GM21619 (cell line): ENCODE measurements at regions not wholly inside any gene's neighbourhood (a gene's known extent, or its start where the extent isn't known, plus 50 kb on each side); places are given as distances from the start of the nearest gene placed in this dataset.

Source experiments
- ATAC-seq: cut with Tn5 transposase; IDR thresholded peaks from one replicate; pipeline ENCODE4 v1.9.1; 2021; ENCODE audit not compliant: unreplicated experiment

DNA sequence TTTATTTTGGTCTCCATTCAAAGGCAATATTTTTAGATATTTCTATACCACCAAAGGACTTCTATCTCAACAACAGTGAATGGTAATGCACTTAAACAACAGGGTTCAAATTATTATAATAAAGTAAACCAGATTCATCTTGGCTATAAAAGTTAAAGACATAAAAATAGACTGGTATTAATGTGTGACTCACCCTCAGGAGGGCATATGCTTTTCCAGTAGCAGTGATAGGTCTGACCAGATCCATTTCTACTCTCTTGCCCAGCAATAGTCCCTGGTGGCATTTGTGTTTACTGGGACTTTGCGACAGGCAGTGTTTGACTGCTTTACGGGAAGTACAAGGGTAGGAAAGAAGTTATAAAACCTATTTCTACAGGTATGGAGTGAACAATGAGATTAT is 353.2 kb upstream of the ATP2B1 start:
- no peak for ATAC-seq

DNA sequence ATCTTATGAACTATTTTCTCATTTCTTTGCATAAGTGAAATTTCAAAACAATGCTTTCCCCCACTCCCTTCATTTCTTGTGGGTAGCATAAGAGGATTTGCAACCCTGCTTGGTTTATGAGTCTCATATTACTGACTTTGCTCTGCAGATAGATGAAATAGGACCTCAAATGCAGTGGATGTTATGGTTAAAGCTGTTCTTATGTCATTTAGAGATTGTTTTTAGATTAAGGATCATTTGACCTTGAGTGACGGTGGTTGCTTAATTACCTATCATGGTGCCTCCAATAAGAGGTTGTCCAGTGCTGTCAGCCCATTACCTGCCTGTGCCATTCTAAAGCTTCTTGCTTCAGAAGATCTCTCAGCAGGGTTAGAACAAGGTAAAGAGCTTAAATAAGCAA is 351.4 kb upstream of the ATP2B1 start:
- ATAC-seq: no peak

DNA sequence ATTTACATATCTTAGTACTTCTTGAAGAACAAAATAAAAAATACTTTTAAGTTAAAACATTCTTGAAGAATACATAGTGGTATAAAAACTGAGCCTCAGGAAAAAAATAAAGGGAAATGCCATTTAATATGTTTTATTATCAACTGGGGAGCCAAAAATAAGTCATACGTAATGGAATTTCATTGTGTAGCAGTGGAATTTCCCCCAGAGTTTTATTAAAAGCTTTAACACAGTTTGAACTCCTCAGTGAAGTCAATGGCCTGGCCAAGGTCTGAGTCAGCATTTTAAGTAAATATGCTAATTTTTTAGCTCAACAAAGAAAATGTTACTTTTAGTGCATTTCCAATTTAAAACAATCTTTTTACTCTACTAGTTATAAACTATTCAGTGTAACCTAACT is 350.1 kb upstream of the ATP2B1 start:
- ATAC-seq: no peak

DNA sequence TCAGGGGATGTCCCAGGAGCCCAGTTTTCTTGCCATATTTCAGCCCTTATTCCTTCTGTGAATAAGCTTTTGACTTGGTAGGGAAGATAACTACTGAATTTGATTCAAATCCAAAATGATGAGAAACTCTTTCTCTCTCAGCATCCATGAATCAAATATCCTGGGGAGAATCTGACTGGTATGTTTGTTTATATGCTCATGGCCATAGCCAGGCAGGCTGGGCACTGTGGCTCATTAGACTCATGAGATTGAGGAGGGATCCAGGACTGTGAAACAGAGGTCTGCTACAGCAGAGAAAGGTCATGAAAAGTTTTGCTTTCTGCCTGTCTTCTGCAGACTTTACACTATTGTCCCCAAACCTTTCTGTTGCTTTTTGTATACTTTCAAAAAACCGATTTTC is 346.4 kb upstream of the ATP2B1 start:
- no peak for ATAC-seq

DNA sequence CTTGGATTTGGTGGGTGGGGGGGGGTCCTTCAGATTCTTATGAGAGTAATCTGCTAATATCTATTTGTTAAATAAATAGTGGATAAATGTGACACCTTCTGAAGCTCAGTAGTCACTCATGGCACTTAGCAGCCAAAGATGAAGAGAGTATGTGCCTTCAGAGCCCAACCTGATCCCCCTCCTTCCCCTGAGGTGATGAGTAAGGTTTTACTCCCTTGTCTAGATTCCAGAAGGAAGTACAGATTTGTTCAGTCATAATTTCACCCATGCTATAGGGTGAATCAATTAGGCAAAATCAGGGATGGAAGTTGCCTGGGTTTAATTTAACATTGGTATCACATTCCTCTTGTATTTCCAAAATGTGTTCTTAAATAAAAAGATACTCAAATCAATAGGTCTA is 340.3 kb upstream of the ATP2B1 start:
- no peak for ATAC-seq

DNA sequence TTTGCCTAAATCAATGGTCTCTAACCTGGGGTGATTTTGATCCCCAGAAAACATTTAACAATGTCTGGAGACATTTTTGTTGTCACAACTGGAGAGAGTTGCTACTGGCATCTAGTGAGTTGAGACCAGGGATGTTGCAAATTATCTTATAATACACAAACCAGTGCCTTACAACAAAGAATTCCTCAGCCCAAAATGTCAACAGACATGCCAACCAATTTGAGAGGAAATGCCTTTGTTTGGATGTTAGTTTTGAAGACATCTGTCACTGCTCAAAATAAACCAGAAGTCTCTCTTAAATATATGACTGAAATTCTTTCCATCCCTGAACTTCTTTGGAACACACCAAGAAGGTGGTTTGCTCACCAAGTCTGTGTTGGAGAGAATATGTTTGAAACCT is 336.9 kb upstream of the ATP2B1 start:
- no peak for ATAC-seq

DNA sequence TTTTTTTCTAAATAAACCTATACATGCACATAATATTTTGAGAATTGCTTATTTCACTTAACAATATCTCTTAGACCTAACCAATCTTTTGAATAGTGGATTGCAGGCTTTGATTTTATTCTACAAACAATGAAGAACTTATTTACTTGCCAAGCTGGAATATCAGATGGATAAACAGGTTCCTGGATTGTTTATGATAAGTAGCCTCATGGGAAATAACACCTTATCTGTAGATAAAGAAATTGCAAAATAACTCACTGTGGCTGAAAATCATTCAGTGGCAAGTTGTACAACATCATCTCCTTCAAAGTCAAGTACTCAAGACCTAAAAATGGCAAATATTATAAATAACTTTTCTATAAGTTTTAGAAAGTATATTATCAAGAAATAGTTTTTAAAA is 335.4 kb upstream of the ATP2B1 start:
- ATAC-seq: no peak

DNA sequence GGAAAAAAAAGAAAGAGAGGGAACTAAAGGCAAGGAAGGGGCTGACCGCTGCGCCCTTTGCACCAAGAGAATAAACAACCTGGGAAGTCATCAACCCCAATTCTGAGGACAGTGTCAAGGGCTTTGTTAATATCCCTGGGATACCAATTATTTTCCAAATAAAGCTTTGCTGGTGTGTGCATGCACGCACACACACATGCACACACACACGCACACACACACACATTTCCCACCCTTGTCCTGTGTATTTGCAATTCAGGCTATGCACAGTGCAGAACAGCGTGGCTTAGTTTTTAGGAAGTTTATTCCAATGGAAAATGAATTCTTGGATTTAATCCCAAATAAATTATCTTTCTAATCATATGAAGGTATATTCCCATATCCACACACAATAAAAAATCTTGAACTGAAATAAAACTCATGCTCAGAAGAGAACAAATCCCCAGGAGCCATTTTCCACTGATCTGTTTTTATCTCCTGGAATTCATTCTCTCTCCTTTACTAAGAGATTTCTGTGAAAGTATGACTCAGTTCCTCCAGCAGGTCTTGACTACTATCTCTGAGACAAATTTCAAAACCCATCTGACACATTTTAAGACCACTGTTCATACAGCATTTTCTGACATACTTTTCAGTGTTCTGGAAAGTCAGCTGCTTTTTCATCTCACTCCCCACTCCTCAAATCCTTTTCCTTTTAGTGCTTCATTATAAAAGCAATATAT is 334.4 kb upstream of the ATP2B1 start:
- ATAC-seq: no peak

DNA sequence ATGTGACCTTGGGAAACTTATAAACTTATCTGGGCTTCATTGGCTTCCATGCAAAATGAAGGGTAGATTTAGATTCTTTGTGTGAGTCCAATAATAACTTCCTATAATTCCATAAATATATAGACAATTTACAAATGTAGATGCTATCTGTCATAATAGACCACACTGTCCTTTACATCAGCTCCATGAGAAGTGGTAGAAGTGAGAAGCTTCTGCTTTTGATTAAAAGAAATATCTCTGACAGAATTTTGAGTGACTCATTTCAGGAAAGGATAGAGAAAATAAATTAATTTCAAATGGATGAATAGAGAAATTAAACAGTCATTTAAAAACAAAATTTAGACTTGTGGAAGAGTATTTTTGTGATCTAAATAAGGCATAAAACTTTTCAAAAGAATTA is 329.7 kb upstream of the ATP2B1 start:
- ATAC-seq: no peak

DNA sequence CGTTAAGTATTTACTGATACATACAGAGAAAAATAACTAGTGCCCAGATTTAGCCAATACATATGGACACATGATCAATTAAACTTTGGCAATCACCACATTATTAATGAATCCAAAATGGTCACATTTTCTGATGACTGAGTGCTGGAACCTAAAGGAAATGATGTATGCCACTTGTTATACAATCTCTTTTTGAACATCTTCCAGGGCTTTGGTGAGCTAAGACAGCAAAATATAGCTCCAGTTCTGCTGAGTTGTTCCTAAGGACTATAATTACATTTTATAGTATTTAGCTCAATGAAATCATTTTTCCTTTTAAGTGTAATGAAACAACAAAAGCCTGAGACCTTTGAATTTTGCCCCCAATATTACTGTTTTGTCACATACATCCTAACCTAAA is 329.1 kb upstream of the ATP2B1 start:
- no peak for ATAC-seq

DNA sequence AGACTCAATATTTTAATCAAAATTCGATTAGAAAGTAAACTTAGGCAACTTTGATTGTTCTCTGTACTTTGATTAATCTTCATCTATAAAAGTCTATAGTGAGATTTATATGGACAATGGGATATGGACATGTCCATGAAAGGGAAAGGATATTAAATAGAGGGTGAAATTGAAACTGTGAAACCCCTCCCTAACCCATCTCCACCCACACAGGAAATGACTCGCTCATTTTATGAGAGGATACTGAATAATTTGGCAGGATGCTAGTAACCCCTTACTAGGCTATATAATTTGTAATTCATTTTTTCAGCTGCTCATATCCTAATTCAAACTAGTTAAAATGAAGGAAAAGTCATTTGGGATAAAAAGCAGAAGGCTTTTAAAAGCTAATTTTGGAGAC is 328.0 kb upstream of the ATP2B1 start:
- ATAC-seq: no peak

DNA sequence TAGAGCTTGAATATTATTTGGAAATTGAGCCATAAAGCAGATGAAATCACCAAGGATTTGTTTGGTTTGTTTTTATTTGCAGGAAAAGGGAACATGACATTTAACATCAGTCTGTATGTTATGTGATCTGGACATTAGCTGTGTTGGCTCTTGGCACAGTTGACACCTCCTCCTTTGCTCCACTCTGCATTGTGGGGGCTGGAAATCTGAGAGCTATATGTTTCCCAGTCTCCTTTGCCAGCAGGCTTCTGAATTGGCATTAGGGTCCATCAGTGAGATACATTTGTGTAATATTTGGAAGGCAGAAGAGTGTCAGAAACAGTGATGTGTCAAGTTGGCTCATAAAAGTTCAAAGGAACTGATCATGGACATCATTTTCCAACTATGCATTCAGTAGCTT is 322.1 kb upstream of the ATP2B1 start:
- ATAC-seq: no peak

DNA sequence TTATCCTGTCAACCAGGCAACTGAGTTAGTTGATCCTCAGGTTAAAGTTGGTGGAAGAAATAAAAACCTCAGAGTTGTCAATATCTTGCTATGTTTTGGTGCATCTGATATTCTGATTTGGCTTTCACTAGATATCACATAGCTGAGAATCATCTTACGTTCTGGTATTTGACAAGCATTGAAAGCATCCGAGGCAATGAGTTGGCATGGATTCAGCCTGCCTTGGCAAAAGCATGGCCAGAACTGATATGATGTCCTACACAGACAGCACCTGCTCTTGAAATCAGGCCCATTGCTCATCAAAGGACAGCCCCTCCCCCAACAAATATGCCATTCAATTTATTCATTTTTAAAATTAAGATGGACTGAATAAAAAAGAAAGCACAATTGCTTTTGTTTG is 320.7 kb upstream of the ATP2B1 start:
- ATAC-seq: no peak

DNA sequence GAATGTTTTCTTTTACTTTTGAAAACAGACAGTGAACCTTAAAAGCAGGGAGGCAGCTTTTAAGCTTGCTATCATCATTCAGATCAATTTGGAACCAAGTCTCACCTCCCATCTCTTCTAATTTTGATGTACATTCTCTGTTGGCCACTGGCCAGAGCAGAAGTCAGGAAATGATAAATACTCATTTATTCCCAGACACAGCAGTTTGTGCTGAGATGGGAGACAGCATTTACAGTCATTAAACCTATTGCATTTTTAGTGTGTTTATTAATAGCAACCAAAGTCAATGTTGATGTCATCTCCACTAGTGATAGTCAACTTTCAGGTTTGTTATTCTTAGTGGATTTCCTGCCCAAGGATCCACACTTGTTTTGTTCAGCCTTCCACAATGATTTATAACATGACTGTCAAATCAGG is 320.0 kb upstream of the ATP2B1 start:
- no peak for ATAC-seq

DNA sequence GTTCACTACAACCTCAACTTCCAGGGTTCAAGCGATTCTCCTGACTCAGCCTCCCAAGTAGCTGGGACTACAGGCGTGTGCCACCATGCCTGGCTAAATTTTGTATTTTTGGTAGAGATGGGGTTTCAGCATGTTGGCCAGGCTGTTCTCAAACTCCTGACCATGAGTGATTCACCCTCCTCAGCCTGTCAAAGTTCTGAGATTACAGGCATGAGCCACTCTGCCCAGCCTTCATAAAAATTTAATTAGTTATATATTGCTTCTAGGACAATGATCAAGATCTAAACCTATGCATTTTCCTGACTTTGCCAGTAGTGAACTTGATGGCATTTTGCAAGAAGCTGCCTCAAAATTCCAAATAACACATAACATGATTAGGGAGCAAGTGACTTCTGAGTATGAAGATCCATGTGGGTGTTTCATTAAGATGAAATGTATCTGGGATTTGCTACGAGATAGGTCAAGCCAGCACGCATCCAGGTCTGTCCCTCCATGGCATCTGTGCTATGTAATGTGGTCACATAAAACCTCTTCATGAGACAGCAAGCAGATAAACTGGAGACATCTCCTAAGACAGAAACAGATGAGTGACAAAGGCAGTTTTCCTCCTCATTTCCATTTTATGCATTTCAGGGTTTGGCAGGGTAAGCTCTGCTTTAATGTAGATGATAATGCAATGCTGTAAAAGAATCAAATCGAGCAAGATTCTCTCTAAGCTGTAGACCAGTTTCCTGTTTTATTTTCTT is 319.4 kb upstream of the ATP2B1 start:
- ATAC-seq: no peak

DNA sequence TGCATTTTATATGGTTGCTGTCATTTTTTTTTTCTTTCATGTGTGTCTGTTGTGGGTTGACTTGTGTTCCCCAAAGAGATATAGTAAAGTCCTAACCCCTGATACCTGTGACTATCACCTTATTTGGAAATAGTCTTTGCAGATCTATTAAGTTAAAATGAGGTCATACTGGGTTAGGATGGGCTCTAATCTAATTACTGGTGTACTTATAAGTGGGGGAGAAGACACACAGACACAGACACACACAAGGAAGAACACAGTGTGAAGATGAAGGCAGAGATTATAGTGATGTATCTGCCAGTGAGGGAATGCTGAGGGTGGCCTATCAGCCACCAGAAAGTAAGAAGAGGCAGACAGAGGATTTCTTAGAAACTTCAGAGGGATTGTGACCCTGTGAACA is 318.4 kb upstream of the ATP2B1 start:
- no peak for ATAC-seq

DNA sequence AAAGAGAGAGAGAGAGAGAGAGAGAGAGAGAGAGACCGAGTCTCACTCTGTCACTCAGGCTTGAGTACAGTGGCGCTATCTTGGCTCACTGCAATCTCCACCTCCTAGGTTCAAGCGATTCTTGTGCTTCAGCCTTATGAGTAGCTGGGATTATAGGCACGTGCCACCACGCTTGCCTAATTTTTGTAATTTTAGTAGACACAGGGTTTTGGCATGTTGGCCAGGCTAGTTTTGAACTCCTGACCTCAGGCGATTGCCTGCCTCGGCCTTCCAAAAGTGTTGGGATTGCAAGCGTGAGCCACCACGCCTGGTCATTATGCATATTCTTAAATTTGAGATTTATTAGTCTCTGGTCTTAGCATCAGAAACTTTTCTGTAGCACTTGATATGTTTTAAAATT is 317.9 kb upstream of the ATP2B1 start:
- ATAC-seq: no peak

DNA sequence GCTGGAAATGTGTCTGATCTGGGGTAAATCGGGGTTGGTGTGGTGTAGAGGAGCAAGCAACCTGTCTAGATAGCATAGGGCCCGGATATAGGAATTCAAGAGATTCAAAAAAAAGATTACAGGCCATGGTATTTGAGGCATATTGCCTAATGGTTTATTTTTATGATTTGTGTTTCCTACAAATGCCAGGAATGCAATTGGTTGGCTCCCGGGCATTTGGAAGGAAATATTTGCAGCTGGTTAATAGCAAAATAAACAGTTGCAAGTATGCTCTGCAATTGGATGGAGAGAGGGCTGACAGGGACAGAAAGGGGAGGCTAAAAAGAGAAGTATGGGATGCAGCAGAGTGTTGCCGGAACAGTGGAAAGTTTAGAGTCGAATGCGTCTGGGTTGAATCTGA is 315.6 kb upstream of the ATP2B1 start:
- ATAC-seq: no peak

DNA sequence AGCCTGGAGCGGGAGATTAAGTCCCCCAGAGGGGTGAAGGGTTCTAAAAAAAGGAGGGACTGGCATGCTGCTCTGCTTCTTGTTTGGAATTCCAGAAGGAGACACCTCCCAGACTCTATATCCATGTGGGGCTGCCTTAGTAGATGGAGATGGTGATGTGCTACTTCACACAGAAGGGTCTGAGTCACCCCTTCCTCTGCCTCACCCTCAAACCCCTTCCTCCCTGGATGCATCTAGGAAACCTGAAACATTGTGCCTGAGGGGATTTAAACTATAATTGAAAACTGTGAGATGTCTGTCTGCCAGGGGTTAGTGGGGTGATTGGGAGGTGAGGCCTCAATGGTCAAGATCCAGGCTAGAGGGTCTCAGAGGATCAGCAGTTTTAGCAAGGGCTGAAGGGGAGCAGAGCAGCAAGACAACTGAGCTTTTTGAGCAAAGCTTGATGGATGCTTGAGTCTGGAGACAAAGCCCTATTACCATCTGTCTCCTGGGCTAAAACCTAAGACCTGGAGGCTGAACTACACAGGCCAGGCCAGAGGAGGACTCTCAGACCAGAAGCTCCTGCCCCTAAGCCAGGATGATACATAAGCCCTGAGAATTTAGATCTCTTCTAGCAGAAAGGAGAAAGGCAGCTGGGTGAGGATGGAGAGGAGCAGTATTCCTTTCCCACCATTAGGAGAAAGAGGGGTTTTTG is 314.7 kb upstream of the ATP2B1 start:
- no peak for ATAC-seq

DNA sequence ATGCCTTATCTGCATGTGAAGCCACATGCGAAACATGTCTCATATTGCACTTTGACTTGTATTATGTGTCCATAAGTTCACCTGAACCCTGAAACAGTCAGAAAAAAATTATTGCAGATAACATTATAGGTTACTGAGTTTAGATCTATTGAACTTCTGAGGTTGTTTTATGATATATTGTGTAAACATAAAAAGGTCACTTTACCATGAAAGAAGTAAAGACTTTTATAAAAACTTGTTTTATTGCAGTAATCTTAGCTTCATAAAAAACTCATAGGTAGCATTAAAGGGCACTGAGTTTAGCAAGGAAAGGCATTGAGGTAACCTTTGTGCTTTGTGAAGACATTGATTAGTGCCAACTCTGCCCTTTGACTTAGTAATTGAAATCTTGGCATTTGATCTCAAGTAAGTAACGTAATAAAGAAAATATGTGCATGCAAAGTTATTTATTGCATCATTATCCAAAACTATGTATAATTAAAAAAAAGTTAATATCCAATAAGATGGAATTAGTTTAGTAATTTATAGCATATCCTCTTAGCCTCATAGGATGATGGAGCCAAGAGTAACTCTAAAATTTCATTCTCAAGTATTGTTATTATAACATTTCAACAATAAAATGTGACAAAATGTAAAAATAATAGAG is 313.3 kb upstream of the ATP2B1 start:
- no peak for ATAC-seq

DNA sequence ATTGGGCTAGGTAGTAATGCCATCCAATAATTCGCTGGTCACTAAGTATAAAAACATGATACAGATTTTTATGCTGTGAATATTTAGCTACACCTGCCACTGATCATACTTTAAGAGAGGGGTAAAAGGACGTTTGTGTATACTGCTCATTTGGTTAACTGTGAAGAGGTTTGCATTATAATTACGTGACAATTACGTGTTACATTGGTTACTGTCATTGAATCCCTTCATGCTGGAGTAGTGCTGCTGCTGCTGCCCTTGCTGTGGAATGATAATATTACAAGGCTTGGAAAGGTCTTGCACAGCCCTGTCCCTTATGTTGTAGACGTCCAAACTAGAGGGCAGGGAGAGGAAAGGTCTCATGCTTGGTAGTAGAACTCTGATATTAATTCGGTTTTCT is 312.2 kb upstream of the ATP2B1 start:
- no peak for ATAC-seq

DNA sequence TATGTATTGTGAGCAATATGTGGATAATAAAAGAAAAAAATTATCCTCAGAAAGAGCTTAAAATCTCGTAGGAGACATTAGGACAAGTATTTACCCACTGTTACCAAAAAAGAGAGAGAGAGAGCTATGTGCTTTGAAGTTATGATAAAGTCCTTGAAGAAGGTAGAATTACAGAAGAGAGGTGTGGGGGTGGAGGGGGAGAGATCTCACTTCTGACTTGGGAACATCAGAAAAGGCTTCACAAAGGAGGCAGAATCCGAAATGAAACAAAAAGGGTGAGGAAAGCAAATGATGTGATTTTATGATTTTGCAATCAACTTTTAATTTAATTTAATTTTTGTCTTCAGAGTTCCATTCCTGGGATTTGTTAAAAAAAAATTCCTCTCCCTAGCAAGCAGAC is 311.8 kb upstream of the ATP2B1 start:
- ATAC-seq: no peak
